NB4 (cell line): ENCODE measurements at regions not wholly inside any gene's neighbourhood (a gene's known extent, or its start where the extent isn't known, plus 50 kb on each side); places are given as distances from the start of the nearest gene placed in this dataset.

Experiments
- CTCF ChIP-seq: IDR thresholded peaks from one replicate; pipeline ENCODE4 v1.5.1; 2012; ENCODE audit warnings: low read depth, low read length
- MYC ChIP-seq: IDR thresholded peaks from 2 replicates; pipeline ENCODE4 v1.6.1; 2011; ENCODE audit warnings: low read depth, low read length
- POLR2A ChIP-seq: IDR thresholded peaks from 2 replicates; pipeline ENCODE4 v1.6.1; 2011; ENCODE audit warnings: mild to moderate bottlenecking; ENCODE audit not compliant: insufficient read length; ENCODE audit errors: extremely low read depth
- TF ChIP-seq, protein P1 (sequence below): IDR thresholded peaks from 2 replicates; pipeline ENCODE4 v1.6.1; 2011; ENCODE audit warnings: low read depth, low read length

- TF ChIP-seq CTCF (no peak), POLR2A (no peak), MYC (no peak)
- TF ChIP-seq, protein P1, sequence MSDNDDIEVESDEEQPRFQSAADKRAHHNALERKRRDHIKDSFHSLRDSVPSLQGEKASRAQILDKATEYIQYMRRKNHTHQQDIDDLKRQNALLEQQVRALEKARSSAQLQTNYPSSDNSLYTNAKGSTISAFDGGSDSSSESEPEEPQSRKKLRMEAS, result no peak
These were observed 1759.1 kb downstream of the ARAP2 start for GRCh38 chr4:34485252-34485651.
